ENCODE measurements at regions not wholly inside any gene's neighbourhood (a gene's known extent, or its start where the extent isn't known, plus 50 kb on each side); places are given as distances from the start of the nearest gene placed in this dataset.

DNA sequence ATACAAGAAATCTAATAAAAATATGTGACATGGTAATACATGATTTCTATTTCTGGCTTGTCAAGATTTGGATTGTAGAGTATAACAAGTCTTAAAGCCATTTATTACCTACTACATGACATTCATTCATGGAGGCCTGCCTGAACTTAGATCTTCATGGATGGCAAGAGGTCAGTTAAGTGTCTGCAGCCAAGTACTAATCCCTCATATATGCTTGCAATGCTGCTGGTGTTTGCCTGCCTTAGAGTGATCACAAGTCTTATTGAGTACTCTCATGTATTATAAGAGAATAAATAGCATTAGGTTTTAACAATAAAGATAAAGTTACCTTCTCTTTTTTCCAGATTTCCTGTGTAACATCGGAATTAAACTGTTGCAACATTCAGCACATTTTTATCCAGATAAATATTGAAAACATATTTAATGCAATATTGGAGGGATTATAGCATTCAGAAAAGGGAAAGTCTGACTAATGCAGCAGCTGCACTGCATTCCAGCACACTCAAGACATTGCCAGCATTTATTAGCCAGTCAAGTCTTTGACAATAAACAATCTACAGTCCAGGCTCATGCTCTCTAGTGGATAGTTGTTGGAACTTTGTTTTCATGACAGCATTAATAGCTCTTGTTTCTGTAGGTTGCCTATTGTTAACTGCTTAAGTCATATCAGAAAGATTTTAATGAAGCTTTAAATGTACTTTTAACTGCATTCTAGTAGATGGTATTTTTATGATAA is 737.1 kb downstream of the FAT4 start:
- TF ChIP-seq, protein P1, sequence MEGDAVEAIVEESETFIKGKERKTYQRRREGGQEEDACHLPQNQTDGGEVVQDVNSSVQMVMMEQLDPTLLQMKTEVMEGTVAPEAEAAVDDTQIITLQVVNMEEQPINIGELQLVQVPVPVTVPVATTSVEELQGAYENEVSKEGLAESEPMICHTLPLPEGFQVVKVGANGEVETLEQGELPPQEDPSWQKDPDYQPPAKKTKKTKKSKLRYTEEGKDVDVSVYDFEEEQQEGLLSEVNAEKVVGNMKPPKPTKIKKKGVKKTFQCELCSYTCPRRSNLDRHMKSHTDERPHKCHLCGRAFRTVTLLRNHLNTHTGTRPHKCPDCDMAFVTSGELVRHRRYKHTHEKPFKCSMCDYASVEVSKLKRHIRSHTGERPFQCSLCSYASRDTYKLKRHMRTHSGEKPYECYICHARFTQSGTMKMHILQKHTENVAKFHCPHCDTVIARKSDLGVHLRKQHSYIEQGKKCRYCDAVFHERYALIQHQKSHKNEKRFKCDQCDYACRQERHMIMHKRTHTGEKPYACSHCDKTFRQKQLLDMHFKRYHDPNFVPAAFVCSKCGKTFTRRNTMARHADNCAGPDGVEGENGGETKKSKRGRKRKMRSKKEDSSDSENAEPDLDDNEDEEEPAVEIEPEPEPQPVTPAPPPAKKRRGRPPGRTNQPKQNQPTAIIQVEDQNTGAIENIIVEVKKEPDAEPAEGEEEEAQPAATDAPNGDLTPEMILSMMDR (conservative IDR thresholded peaks at IDR 0.05), result peak; percentile 43
- DNase-seq (ENCODE audit: low read depth, low spot score), result no peak
- peaks cover under 1% of the 10 kb centered on the region for H3K36me3 Mint-ChIP-seq (ENCODE audit: low read depth)
- H3K4me3 Mint-ChIP-seq, result no peak overlapping the region
- peaks cover 4% of the 10 kb centered on the region for H3K4me1 Mint-ChIP-seq
- no peak overlapping the region for H3K27ac Mint-ChIP-seq (ENCODE audit: unreplicated experiment)
- H3K27me3 Mint-ChIP-seq (ENCODE audit: low read depth), result no peaks in the 10 kb centered on the region
- peaks cover under 1% of the 10 kb centered on the region for H3K9me3 Mint-ChIP-seq

DNA sequence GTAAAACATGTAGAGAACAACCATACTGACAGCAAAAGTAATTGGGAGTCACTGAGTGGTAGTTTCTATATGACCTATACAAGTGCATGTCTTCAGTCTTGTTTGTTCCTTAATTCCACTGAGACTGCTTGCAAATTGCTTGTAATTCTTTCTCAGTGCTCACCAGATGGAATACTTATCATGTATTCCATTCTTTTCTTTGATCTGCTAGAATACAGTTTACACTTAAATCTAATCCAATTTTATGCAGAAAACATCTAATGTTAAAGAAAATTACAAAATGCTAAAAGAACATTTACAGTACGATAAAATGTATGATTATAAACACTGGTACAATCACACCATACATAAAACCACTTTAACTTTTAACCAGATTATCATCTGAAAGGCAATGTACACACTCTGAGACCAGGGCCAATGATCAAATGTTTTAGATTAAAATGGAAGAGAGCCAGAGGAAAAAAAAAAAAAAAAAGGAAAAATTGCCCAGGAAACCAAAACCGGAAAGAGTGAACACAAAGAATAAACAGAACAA is 741.4 kb downstream of the FAT4 start:
- H3K36me3 Mint-ChIP-seq (ENCODE audit: low read depth), result no peaks in the 10 kb centered on the region
- TF ChIP-seq, protein P1 (conservative IDR thresholded peaks at IDR 0.05), result no peak
- no peak overlapping the region for H3K27ac Mint-ChIP-seq (ENCODE audit: unreplicated experiment)
- peaks cover 4% of the 10 kb centered on the region for H3K4me1 Mint-ChIP-seq
- H3K27me3 Mint-ChIP-seq (ENCODE audit: low read depth), result no peaks in the 10 kb centered on the region
- DNase-seq (ENCODE audit: low read depth, low spot score), result no peak
- no peaks in the 10 kb centered on the region for H3K9me3 Mint-ChIP-seq
- no peak overlapping the region for H3K4me3 Mint-ChIP-seq

DNA sequence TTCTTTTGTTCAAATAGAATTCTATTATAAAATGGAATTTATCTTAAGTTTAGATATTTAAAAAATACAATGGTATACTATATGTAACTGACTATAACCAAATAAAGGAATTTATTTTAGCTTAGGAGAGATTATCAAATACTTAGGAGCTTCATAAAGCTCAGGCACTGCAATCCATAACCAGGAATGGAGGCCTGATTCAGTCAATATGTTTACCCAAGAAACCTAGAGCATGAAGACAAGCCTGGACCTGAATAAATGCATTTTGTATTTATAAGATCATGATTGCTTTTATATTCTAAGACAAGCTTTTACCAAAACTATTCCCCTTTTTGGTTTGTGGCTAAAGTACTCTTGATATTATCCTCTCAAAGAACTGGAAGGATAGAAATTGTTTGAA is 742.6 kb downstream of the FAT4 start:
- Mint-ChIP-seq H3K27ac (ENCODE audit: unreplicated experiment) (no peak overlapping the region), H3K9me3 (no peaks in the 10 kb centered on the region), H3K27me3 (ENCODE audit: low read depth) (no peaks in the 10 kb centered on the region), H3K4me3 (no peak overlapping the region), H3K4me1 (no peaks in the 10 kb centered on the region), H3K36me3 (ENCODE audit: low read depth) (no peaks in the 10 kb centered on the region)
- no peak for DNase-seq (ENCODE audit: low read depth, low spot score)
- TF ChIP-seq, protein P1 (conservative IDR thresholded peaks at IDR 0.05), result no peak

- no peak for DNase-seq (ENCODE audit: low read depth, low spot score)
- Mint-ChIP-seq H3K36me3 (ENCODE audit: low read depth) (no peaks in the 10 kb centered on the region), H3K4me1 (no peaks in the 10 kb centered on the region), H3K27me3 (ENCODE audit: low read depth) (no peaks in the 10 kb centered on the region), H3K9me3 (no peaks in the 10 kb centered on the region), H3K27ac (ENCODE audit: unreplicated experiment) (no peak overlapping the region), H3K4me3 (no peak overlapping the region)
- TF ChIP-seq, protein P1 (conservative IDR thresholded peaks at IDR 0.05), result no peak
Observed at GRCh38 chr4:126058596-126058995, 743.8 kb downstream of the FAT4 start.

DNA sequence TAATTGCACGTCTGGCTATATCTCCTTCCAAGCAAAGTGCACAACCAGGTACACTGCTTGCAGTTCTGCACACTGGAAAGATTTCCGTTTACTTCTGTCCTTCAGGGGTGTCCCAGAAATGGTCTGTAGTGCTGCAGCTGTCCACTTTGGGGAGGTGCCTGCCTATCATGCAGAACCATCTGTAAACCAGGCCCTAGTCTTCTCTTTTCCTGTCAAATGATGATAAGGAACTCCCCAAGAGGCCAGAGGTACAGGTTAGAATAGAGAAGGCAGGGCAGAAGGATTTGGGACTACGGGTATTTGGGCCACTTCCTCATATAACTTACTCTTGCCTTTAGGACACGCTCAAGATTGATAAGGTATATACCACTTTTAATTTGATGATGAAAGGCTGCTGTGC is 746.9 kb downstream of the FAT4 start:
- no peak overlapping the region for H3K4me3 Mint-ChIP-seq
- DNase-seq (ENCODE audit: low read depth, low spot score), result no peak
- H3K9me3 Mint-ChIP-seq, result no peaks in the 10 kb centered on the region
- no peaks in the 10 kb centered on the region for H3K36me3 Mint-ChIP-seq (ENCODE audit: low read depth)
- TF ChIP-seq, protein P1 (conservative IDR thresholded peaks at IDR 0.05), result no peak
- H3K27ac Mint-ChIP-seq (ENCODE audit: unreplicated experiment), result no peak overlapping the region
- no peaks in the 10 kb centered on the region for H3K4me1 Mint-ChIP-seq
- H3K27me3 Mint-ChIP-seq (ENCODE audit: low read depth), result no peaks in the 10 kb centered on the region

Measured in neural crest cell (in vitro differentiated cells).